OCI-LY7 (cell line): ENCODE measurements at regions not wholly inside any gene's neighbourhood (a gene's known extent, or its start where the extent isn't known, plus 50 kb on each side); places are given as distances from the start of the nearest gene placed in this dataset.

Source experiments
- BruUV-seq: library from RNA; stranded (reverse); fragments of 400-500 nt; replicated peaks from 2 replicates; lab custom pipeline; 2021; lab: Mats Ljungman, UMichigan
- CTCF ChIA-PET: fragments of 300-600 bp; sonication (Branson Sonifier 250); formaldehyde crosslinking; loops from one replicate; lab custom pipeline; 2022; ENCODE audit warnings: antibody characterized with exemption; ENCODE audit not compliant: unreplicated experiment; lab: Charles Lee
- POLR2A ChIA-PET: fragments of 300-600 bp; sonication (Branson Sonifier 250); formaldehyde crosslinking; loops from one replicate; lab custom pipeline; 2022; ENCODE audit warnings: antibody characterized with exemption; lab: Charles Lee
- DNase-seq: peaks from one replicate; pipeline ENCODE4 v3.0.0-alpha.2; 2015; ENCODE audit warnings: low spot score
- H2AFZ ChIP-seq: fragments of 200-600 bp; sonication (generic), shearing (Covaris generic); 2 replicates; pipeline ENCODE4 v1.6.1; 2014; ENCODE audit warnings: mild to moderate bottlenecking, antibody characterized with exemption, low read length, moderate library complexity
- H3K27ac ChIP-seq: fragments of 200-600 bp; sonication (generic); 2 replicates; pipeline ENCODE4 v1.5.1; 2014; ENCODE audit warnings: mixed run types, low read depth, mild to moderate bottlenecking, moderate library complexity, low read length, inconsistent platforms; ENCODE audit not compliant: poor library complexity, severe bottlenecking
- H3K36me3 ChIP-seq: fragments of 200-600 bp; sonication (generic); 2 replicates; pipeline ENCODE4 v1.6.1; 2014; ENCODE audit warnings: mild to moderate bottlenecking, antibody characterized with exemption, low read length, moderate library complexity, mixed read lengths; ENCODE audit not compliant: insufficient read depth
- H3K4me1 ChIP-seq: fragments of 200-600 bp; sonication (generic); 2 replicates; pipeline ENCODE4 v1.5.1; 2014; ENCODE audit warnings: mild to moderate bottlenecking, low read length; ENCODE audit not compliant: insufficient read depth, poor library complexity, severe bottlenecking
- H3K4me2 ChIP-seq: fragments of 200-600 bp; sonication (generic); 2 replicates; pipeline ENCODE4 v1.6.1; 2014; ENCODE audit warnings: mild to moderate bottlenecking, low read length
- H3K4me3 ChIP-seq: fragments of 200-600 bp; sonication (generic); 2 replicates; pipeline ENCODE4 v1.5.1; 2014; ENCODE audit warnings: mild to moderate bottlenecking, low read depth, low read length; ENCODE audit not compliant: poor library complexity, severe bottlenecking
- H3K79me2 ChIP-seq: fragments of 200-600 bp; sonication (generic); 2 replicates; pipeline ENCODE4 v1.6.1; 2016; ENCODE audit warnings: low read depth, mild to moderate bottlenecking, low read length, moderate library complexity, mixed read lengths; ENCODE audit not compliant: insufficient read depth
- H3K9me2 ChIP-seq: fragments of 200-600 bp; sonication (generic); 2 replicates; pipeline ENCODE4 v1.6.1; 2016; ENCODE audit warnings: mild to moderate bottlenecking, low read length, mixed read lengths; ENCODE audit not compliant: insufficient read depth
- H3K9me3 ChIP-seq: fragments of 200-600 bp; sonication (generic); 2 replicates; pipeline ENCODE4 v1.6.1; 2014; ENCODE audit warnings: mild to moderate bottlenecking, mixed run types, low read length, mixed read lengths
- H4K20me1 ChIP-seq: fragments of 200-600 bp; sonication (generic); 2 replicates; pipeline ENCODE4 v1.6.1; 2014; ENCODE audit warnings: mild to moderate bottlenecking, antibody characterized with exemption, low read length, moderate library complexity, mixed read lengths; ENCODE audit not compliant: insufficient read depth
- CTCF ChIP-seq: fragments of 200-600 bp; sonication (generic); conservative IDR thresholded peaks from 2 replicates; pipeline ENCODE4 v1.5.1; 2014; ENCODE audit warnings: mild to moderate bottlenecking, antibody characterized with exemption, low read length, moderate library complexity, mixed read lengths
- EZH2phosphoT487 ChIP-seq: fragments of 200-600 bp; sonication (generic); IDR thresholded peaks from 2 replicates; pipeline ENCODE4 v1.6.1; 2018; ENCODE audit warnings: low read depth, borderline replicate concordance, mild to moderate bottlenecking, mixed run types, antibody characterized with exemption, low read length, moderate library complexity, mixed read lengths
- intact Hi-C: fragments of 100-400 bp; cut with micrococcal nuclease; formaldehyde crosslinking; loops from one replicate; pipeline ENCODE4 v1.10.0; 2022; ENCODE audit not compliant: unreplicated experiment

GRCh38 chr4:125732632-125733031, 417.9 kb downstream of the FAT4 start:
- H3K4me1 ChIP-seq, result no peaks in the 10 kb centered on the region
- no peak overlapping the region for H3K27ac ChIP-seq
- H4K20me1 ChIP-seq, result no peaks in the 10 kb centered on the region
- H3K79me2 ChIP-seq, result no peaks in the 10 kb centered on the region
- no peaks in the 10 kb centered on the region for H3K36me3 ChIP-seq
- no peak for DNase-seq
- intact Hi-C loops, result no loop called here
- ChIA-PET POLR2A (interaction anchor here (0.6 kb wide), 1 partner anchor 19 kb away, joined by 3 read pairs; no protein-coding TSS in a partner anchor), CTCF (no interaction called here)
- TF ChIP-seq EZH2phosphoT487, result no peak
- TF ChIP-seq CTCF, result no peak
- no TSS peak for BruUV-seq
- no peak overlapping the region for H3K4me2 ChIP-seq
- no peaks in the 10 kb centered on the region for H3K9me3 ChIP-seq
- no peak overlapping the region for H3K4me3 ChIP-seq
- H3K9me2 ChIP-seq, result no peaks in the 10 kb centered on the region
- H2AFZ ChIP-seq, result no peak overlapping the region

GRCh38 chr4:125734504-125734903, 419.7 kb downstream of the FAT4 start:
- POLR2A ChIA-PET, result no interaction called here
- Histone ChIP-seq H3K4me2 (no peak overlapping the region), H4K20me1 (no peaks in the 10 kb centered on the region), H3K4me3 (no peak overlapping the region), H3K79me2 (no peaks in the 10 kb centered on the region), H3K9me2 (no peaks in the 10 kb centered on the region), H2AFZ (no peak overlapping the region), H3K9me3 (no peaks in the 10 kb centered on the region), H3K36me3 (no peaks in the 10 kb centered on the region), H3K27ac (no peak overlapping the region), H3K4me1 (no peaks in the 10 kb centered on the region)
- DNase-seq, result no peak
- no peak for TF ChIP-seq EZH2phosphoT487
- TF ChIP-seq CTCF, result no peak
- intact Hi-C loops, result no loop called here
- CTCF ChIA-PET, result no interaction called here
- BruUV-seq, result no TSS peak

- H3K27ac ChIP-seq, result no peak overlapping the region
- no TSS peak for BruUV-seq
- ChIA-PET POLR2A (no interaction called here), CTCF (no interaction called here)
- no peaks in the 10 kb centered on the region for H4K20me1 ChIP-seq
- H3K79me2 ChIP-seq, result no peaks in the 10 kb centered on the region
- no peak overlapping the region for H2AFZ ChIP-seq
- H3K36me3 ChIP-seq, result no peaks in the 10 kb centered on the region
- H3K4me2 ChIP-seq, result no peak overlapping the region
- no peaks in the 10 kb centered on the region for H3K4me1 ChIP-seq
- TF ChIP-seq EZH2phosphoT487, result no peak
- TF ChIP-seq CTCF, result no peak
- H3K9me2 ChIP-seq, result no peaks in the 10 kb centered on the region
- no peak for DNase-seq
- intact Hi-C loops, result no loop called here
- H3K9me3 ChIP-seq, result no peaks in the 10 kb centered on the region
- H3K4me3 ChIP-seq, result no peak overlapping the region
These were observed 420.3 kb downstream of the FAT4 start for GRCh38 chr4:125735102-125735501.
